ENCODE measurements at regions not wholly inside any gene's neighbourhood (a gene's known extent, or its start where the extent isn't known, plus 50 kb on each side); places are given as distances from the start of the nearest gene placed in this dataset.

- H3K27me3 ChIP-seq (replicated peaks in 1 of 4; ENCODE audit: control extremely low read depth in 1 of 4, control insufficient read depth in 3 of 4, insufficient read depth in 4 of 4, low read length in 3 of 4), result no peaks in the 10 kb centered on the region
- DNase-seq (no peak), ATAC-seq (ENCODE audit: low read depth) (no peak)
- Mint-ChIP-seq H3K4me3 (no peak overlapping the region), H3K27ac (no peak overlapping the region), H3K9me3 (ENCODE audit: insufficient read depth) (peaks cover 6% of the 10 kb centered on the region), H3K27me3 (no peaks in the 10 kb centered on the region), H3K4me1 (no peaks in the 10 kb centered on the region)
- no peak overlapping the region for H3K27ac ChIP-seq (ENCODE audit: low read length in 2 of 2)
- no peaks in the 10 kb centered on the region for H4K20me1 ChIP-seq (ENCODE audit: control insufficient read depth, insufficient read depth, low read length, poor library complexity, severe bottlenecking)
- CTCF ChIA-PET, result no interaction called here
- no peak overlapping the region for H2AFZ ChIP-seq (ENCODE audit: insufficient read depth, low read depth, low read length, poor library complexity, severe bottlenecking)
- H3K4me1 ChIP-seq (ENCODE audit: control insufficient read depth in 2 of 2, insufficient read depth in 2 of 2, low read length in 2 of 2), result no peaks in the 10 kb centered on the region
- no peak overlapping the region for H3K4me3 ChIP-seq (ENCODE audit: control extremely low read depth in 1 of 5, extremely low read depth in 1 of 5, insufficient read depth in 1 of 5, low read depth in 2 of 5, low read length in 4 of 5)
- POLR2A ChIA-PET, result no interaction called here
- no peaks in the 10 kb centered on the region for H3K36me3 ChIP-seq (replicated peaks in 1 of 2; ENCODE audit: control extremely low read depth in 1 of 2, control insufficient read depth in 1 of 2, extremely low read depth in 1 of 2, insufficient read depth in 2 of 2, low read length in 1 of 2)
- TF ChIP-seq CTCF (IDR thresholded peaks at IDR 0.05), result no peak
- no peak for TF ChIP-seq EZH2 (IDR thresholded peaks at IDR 0.05; ENCODE audit: borderline replicate concordance, insufficient read depth, low read depth, low read length, poor library complexity, severe bottlenecking)
- no peak overlapping the region for H3K9ac ChIP-seq (ENCODE audit: low read length)
- 90% methylated on average over 12 of the region's 13 CpGs for WGBS (ENCODE audit: insufficient coverage)
- H3K4me2 ChIP-seq (replicated peaks; ENCODE audit: low read depth, low read length, poor library complexity, severe bottlenecking), result no peak overlapping the region
- H3K79me2 ChIP-seq (ENCODE audit: control insufficient read depth, insufficient read depth, low read length), result no peaks in the 10 kb centered on the region
- intact Hi-C loops (cut with micrococcal nuclease), result no loop called here
- peaks cover 0 to 42% (median 0%) of the 10 kb centered on the region in 3 donors for H3K9me3 ChIP-seq (ENCODE audit: control extremely low read depth in 1 of 3, control insufficient read depth in 2 of 3, insufficient read depth in 1 of 3, low read length in 2 of 3)
These were observed 1221.7 kb downstream of the BRD1 start for GRCh38 chr22:48605856-48606481.

- ChIA-PET POLR2A (no interaction called here), CTCF (no interaction called here)
- Histone ChIP-seq H2AFZ (ENCODE audit: insufficient read depth, low read depth, low read length, poor library complexity, severe bottlenecking) (no peak overlapping the region), H3K4me1 (ENCODE audit: control insufficient read depth in 2 of 2, insufficient read depth in 2 of 2, low read length in 2 of 2) (no peaks in the 10 kb centered on the region), H3K9me3 (ENCODE audit: control extremely low read depth in 1 of 3, control insufficient read depth in 2 of 3, insufficient read depth in 1 of 3, low read length in 2 of 3) (peaks cover 0 to 38% (median 0%) of the 10 kb centered on the region in 3 donors), H3K27me3 (replicated peaks in 1 of 4; ENCODE audit: control extremely low read depth in 1 of 4, control insufficient read depth in 3 of 4, insufficient read depth in 4 of 4, low read length in 3 of 4) (no peaks in the 10 kb centered on the region), H3K9ac (ENCODE audit: low read length) (no peak overlapping the region), H3K27ac (ENCODE audit: low read length in 2 of 2) (no peak overlapping the region), H3K36me3 (replicated peaks in 1 of 2; ENCODE audit: control extremely low read depth in 1 of 2, control insufficient read depth in 1 of 2, extremely low read depth in 1 of 2, insufficient read depth in 2 of 2, low read length in 1 of 2) (no peaks in the 10 kb centered on the region), H3K4me2 (replicated peaks; ENCODE audit: low read depth, low read length, poor library complexity, severe bottlenecking) (no peak overlapping the region), H3K79me2 (ENCODE audit: control insufficient read depth, insufficient read depth, low read length) (no peaks in the 10 kb centered on the region), H3K4me3 (ENCODE audit: control extremely low read depth in 1 of 5, extremely low read depth in 1 of 5, insufficient read depth in 1 of 5, low read depth in 2 of 5, low read length in 4 of 5) (no peak overlapping the region), H4K20me1 (ENCODE audit: control insufficient read depth, insufficient read depth, low read length, poor library complexity, severe bottlenecking) (no peaks in the 10 kb centered on the region)
- intact Hi-C loops (cut with micrococcal nuclease), result no loop called here
- WGBS (ENCODE audit: insufficient coverage), result 82% methylated on average over 1 of the region's 2 CpGs
- ATAC-seq (ENCODE audit: low read depth), result no peak
- TF ChIP-seq EZH2 (IDR thresholded peaks at IDR 0.05; ENCODE audit: borderline replicate concordance, insufficient read depth, low read depth, low read length, poor library complexity, severe bottlenecking), result no peak
- TF ChIP-seq CTCF (IDR thresholded peaks at IDR 0.05), result no peak
- no peak for DNase-seq
- H3K9me3 Mint-ChIP-seq (ENCODE audit: insufficient read depth), result peaks cover 6% of the 10 kb centered on the region
- no peaks in the 10 kb centered on the region for H3K4me1 Mint-ChIP-seq
- no peak overlapping the region for H3K4me3 Mint-ChIP-seq
- no peaks in the 10 kb centered on the region for H3K27me3 Mint-ChIP-seq
- H3K27ac Mint-ChIP-seq, result no peak overlapping the region
These were observed 1222.5 kb downstream of the BRD1 start for GRCh38 chr22:48605125-48605524.
